GM10266 (cell line): ENCODE measurements at regions not wholly inside any gene's neighbourhood (a gene's known extent, or its start where the extent isn't known, plus 50 kb on each side); places are given as distances from the start of the nearest gene placed in this dataset.

Experiments
- DNase-seq: peaks from one replicate; pipeline ENCODE4 v3.0.0; 2012; ENCODE audit errors: extremely low spot score
- TF ChIP-seq, protein P1 (sequence below): IDR thresholded peaks from 2 replicates; pipeline ENCODE4 v1.5.1; 2012; ENCODE audit warnings: mild to moderate bottlenecking, low read depth; ENCODE audit not compliant: control insufficient read depth, insufficient read depth; ENCODE audit errors: missing control alignments

DNA sequence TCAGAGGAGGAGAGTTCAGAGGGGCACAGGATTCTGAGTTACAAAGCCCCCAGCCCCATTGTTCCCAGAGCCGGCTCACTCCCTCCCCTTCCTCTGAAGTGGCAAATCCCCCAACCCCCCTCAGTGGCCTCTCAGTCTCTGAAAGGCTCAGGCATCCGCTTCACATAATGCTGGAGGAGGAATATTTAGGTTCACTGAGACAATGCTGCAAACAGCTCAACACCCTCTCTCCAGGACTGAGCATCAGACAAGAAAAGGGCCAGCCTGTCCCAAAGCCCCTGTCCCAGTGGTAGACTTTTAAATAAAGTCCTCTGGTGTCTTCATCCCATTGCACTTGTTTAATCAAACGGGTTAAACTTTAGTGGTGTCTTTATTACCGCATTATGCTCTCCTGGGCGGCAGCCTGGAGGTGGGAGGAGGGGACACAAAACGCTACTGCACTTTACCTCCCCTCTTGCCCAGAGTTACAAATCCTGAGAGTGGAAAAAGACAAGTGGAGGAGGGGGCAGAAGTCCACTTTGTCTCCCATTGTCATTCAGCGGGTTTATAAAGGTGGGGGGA, 257.9 kb downstream of the FGFR2 start:
- TF ChIP-seq, protein P1, sequence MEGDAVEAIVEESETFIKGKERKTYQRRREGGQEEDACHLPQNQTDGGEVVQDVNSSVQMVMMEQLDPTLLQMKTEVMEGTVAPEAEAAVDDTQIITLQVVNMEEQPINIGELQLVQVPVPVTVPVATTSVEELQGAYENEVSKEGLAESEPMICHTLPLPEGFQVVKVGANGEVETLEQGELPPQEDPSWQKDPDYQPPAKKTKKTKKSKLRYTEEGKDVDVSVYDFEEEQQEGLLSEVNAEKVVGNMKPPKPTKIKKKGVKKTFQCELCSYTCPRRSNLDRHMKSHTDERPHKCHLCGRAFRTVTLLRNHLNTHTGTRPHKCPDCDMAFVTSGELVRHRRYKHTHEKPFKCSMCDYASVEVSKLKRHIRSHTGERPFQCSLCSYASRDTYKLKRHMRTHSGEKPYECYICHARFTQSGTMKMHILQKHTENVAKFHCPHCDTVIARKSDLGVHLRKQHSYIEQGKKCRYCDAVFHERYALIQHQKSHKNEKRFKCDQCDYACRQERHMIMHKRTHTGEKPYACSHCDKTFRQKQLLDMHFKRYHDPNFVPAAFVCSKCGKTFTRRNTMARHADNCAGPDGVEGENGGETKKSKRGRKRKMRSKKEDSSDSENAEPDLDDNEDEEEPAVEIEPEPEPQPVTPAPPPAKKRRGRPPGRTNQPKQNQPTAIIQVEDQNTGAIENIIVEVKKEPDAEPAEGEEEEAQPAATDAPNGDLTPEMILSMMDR: no peak
- DNase-seq: no peak

DNA sequence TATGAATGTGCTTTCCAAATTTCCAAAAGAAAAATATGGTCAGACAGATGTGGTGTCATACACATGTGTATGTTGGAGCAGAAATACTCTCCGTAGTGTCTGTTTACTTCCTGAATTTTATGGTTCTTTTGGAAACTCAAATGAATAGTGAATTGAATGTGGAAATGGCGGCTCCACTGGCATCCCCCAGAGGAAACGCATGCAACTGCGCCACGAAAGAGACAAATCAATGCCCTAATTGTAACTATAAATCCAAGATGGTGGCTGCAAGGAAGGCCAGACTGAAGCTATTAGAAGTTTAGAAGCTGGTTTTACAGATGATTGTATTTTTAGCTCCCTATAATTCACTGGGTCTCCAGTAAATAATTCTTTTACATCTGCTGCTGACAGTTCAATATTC, 246.7 kb downstream of the FGFR2 start:
- TF ChIP-seq, protein P1: no peak
- no peak for DNase-seq

DNA sequence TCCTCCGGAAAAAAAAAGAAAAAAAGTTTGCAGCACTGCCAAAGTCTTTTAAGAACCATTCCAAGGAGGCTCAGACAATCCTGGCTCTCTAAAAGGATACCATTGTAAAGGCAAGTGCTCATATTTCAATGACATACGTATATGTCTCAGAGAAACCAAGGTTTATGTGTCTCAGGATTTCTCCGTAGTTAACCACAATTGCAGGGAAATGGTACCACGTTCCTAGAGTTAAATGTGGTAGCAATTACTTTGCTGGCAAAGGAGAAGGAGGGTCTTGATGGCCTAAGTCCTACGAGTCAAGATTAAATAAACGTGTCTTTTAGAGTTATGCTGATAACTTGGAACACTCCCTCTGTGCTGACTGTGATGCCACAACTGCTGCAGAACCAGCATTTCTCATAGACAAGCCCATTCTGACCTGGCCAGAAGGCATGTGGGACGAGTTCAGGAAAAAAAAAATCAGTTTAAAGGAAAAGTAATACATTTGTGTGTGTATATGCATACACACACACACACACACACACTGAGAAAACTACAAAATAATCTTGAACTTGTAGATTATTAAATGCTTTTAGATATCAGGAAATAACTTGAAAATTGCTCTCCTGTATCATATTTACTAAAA, 245.9 kb downstream of the FGFR2 start:
- DNase-seq: no peak

DNA sequence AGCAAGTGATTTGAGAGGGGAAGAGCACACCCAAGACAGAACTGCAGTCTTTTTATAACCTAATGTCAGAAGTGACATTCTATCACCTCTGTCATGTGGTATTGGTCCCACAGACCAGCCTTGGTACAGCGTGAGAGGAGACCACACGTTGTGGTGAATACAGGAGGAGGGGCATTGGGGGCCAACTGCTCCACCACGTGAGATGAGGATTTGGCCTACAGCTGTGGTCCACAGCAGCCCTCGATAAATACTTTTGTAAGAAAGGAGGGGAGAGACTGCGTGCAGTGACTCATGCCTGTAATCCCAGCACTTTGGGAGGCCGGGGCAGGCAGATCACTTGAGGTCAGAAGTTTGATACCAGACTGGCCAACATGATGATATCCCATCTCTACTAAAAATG, 243.1 kb downstream of the FGFR2 start:
- TF ChIP-seq, protein P1: no peak
- no peak for DNase-seq

More for the DNA sequence above, 245.9 kb downstream of the FGFR2 start:
- TF ChIP-seq, protein P1: no peak

DNA sequence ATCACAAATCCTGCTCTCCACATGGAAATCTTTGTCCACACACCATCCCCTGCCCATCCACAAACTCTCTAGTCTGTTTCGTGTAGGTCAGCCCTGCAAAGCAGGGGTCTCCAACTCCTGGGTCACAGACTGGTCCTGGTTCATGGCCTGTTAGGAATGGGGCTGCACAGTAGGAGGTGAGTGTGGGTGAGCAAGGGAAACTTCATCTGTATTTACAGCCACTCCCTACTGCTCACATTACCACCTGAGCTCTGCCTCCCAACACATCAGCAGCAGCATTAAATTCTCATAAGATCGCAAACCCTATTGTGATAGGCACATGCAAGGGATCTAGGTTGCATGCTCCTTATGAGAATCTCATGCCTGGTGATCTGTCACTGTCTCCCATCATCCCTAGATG, 242.1 kb downstream of the FGFR2 start:
- TF ChIP-seq, protein P1: no peak
- DNase-seq: no peak

DNA sequence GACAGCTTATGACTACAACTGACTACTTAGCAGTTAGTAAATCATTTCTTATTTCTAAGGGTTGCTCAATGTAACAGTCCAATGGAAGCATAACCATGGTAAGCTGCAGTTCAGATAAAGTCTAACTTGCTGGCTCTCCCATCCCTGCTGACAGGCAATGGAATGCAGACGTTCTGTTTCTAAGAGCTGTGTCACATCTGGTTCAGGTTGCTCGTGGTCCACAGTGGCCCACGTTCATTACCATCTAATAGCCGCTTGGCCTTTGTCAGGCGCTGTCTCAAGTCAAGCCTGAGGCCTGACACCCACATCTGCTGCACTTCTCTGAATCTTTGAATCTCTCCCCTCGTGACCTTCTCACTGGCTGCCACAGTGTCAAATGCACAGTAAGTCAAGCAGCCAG, 240.8 kb downstream of the FGFR2 start:
- DNase-seq: no peak
- TF ChIP-seq, protein P1: no peak

DNA sequence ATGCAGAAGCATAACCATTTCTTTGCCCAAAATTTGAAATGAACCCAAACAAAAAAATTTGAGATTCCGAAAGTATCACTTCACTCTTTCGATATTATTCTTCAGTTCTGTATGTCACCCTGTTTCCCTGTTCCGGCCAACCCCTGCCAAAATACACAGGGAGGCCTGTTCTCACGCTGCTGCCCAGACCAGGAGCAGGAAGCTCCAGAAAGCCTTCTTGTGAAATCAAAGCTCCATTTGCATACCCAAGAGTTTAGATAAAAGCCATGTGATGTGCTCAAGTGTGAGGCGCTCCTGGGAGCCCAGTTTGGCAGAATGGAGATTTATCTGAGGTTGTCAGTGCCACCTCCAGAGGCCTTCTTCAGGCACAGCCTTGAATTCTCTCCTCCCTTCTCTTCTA, 236.2 kb downstream of the FGFR2 start:
- no peak for DNase-seq
- TF ChIP-seq, protein P1: no peak
